OCI-LY1 (cell line): ENCODE measurements at regions not wholly inside any gene's neighbourhood (a gene's known extent, or its start where the extent isn't known, plus 50 kb on each side); places are given as distances from the start of the nearest gene placed in this dataset.

ENCODE experiments used
- H2AFZ ChIP-seq: fragments of 200-600 bp; sonication (generic), shearing (Covaris generic); 2 replicates; pipeline ENCODE4 v1.6.0; 2014; ENCODE audit warnings: antibody characterized with exemption, mild to moderate bottlenecking, low read length
- H3F3A ChIP-seq: fragments of 200-600 bp; sonication (generic), shearing (Covaris generic); 2 replicates; pipeline ENCODE4 v1.6.0; 2014; ENCODE audit warnings: mild to moderate bottlenecking, antibody characterized with exemption, low read length, moderate library complexity; ENCODE audit not compliant: insufficient read depth
- H3K27ac ChIP-seq: fragments of 200-600 bp; sonication (generic); 2 replicates; pipeline ENCODE4 v1.5.1; 2014; ENCODE audit warnings: low read length, mixed run types, mild to moderate bottlenecking, low read depth; ENCODE audit not compliant: poor library complexity, severe bottlenecking
- H3K27me3 ChIP-seq: fragments of 200-600 bp; sonication (generic); 2 replicates; pipeline ENCODE4 v1.6.0; 2014; ENCODE audit warnings: antibody characterized with exemption, mild to moderate bottlenecking, low read length, moderate library complexity; ENCODE audit not compliant: insufficient read depth
- H3K36me3 ChIP-seq: fragments of 200-600 bp; sonication (generic); 2 replicates; pipeline ENCODE4 v1.6.1; 2014; ENCODE audit warnings: mild to moderate bottlenecking, antibody characterized with exemption, low read length, moderate library complexity, mixed read lengths; ENCODE audit not compliant: insufficient read depth
- H3K4me1 ChIP-seq: fragments of 200-600 bp; sonication (generic); 2 replicates; pipeline ENCODE4 v1.5.1; 2014; ENCODE audit warnings: mild to moderate bottlenecking, low read length, moderate library complexity; ENCODE audit not compliant: insufficient read depth, severe bottlenecking
- H3K4me2 ChIP-seq: fragments of 200-600 bp; sonication (generic), shearing (Covaris generic); 2 replicates; pipeline ENCODE4 v1.6.1; 2014; ENCODE audit warnings: low read length
- H3K4me3 ChIP-seq: fragments of 200-600 bp; sonication (generic); 2 replicates; pipeline ENCODE4 v1.5.1; 2014; ENCODE audit warnings: low read length, low read depth, mild to moderate bottlenecking, mixed read lengths; ENCODE audit not compliant: poor library complexity, severe bottlenecking
- H3K79me2 ChIP-seq: fragments of 200-600 bp; shearing (Covaris generic); 2 replicates; pipeline ENCODE4 v1.6.1; 2016; ENCODE audit warnings: mixed run types, low read length, mixed read lengths; ENCODE audit not compliant: insufficient read depth
- H3K9ac ChIP-seq: fragments of 200-600 bp; sonication (generic), shearing (Covaris generic); 2 replicates; pipeline ENCODE4 v1.6.1; 2014; ENCODE audit warnings: mild to moderate bottlenecking, low read length, mixed read lengths
- H3K9me2 ChIP-seq: fragments of 200-600 bp; sonication (generic), shearing (Covaris generic); 2 replicates; pipeline ENCODE4 v1.6.1; 2014; ENCODE audit warnings: low read depth, mild to moderate bottlenecking, low read length, mixed read lengths
- H3K9me3 ChIP-seq: fragments of 200-600 bp; shearing (Covaris generic); 2 replicates; pipeline ENCODE4 v1.6.1; 2014; ENCODE audit warnings: low read length, mixed read lengths
- H4K20me1 ChIP-seq: fragments of 200-600 bp; sonication (generic), shearing (Covaris generic); 2 replicates; pipeline ENCODE4 v1.6.0; 2016; ENCODE audit warnings: mild to moderate bottlenecking, low read length; ENCODE audit not compliant: insufficient read depth
- CTCF ChIP-seq: fragments of 200-600 bp; sonication (generic), shearing (Covaris generic); IDR thresholded peaks from 2 replicates; pipeline ENCODE4 v1.5.1; 2017; ENCODE audit warnings: mild to moderate bottlenecking, antibody characterized with exemption, low read length, moderate library complexity, mixed read lengths
- EZH2 ChIP-seq: fragments of 200-600 bp; sonication (generic), shearing (Covaris generic); IDR thresholded peaks from 2 replicates; pipeline ENCODE4 v1.8.0; 2017; ENCODE audit warnings: borderline replicate concordance, mixed run types, mild to moderate bottlenecking, antibody characterized with exemption, low read length, moderate library complexity, mixed read lengths

- H3K27me3 ChIP-seq = no peaks in the 10 kb centered on the region; the same call in 1 of the 2 replicates
- no peaks in the 10 kb centered on the region for H3K36me3 ChIP-seq
- H3K4me1 ChIP-seq = no peaks in the 10 kb centered on the region
- no peak overlapping the region for H3K9ac ChIP-seq
- no peak overlapping the region for H3K27ac ChIP-seq
- no peaks in the 10 kb centered on the region for H4K20me1 ChIP-seq
- no peaks in the 10 kb centered on the region for H3K9me2 ChIP-seq
- H3K9me3 ChIP-seq = no peaks in the 10 kb centered on the region
- H3K4me2 ChIP-seq = no peak overlapping the region
- no peak overlapping the region for H3K4me3 ChIP-seq
- H2AFZ ChIP-seq = no peak overlapping the region
- no peaks in the 10 kb centered on the region for H3K79me2 ChIP-seq
- no peak for TF ChIP-seq CTCF
- no peak for TF ChIP-seq EZH2
- no peaks in the 10 kb centered on the region for H3F3A ChIP-seq
Measured at GRCh38 chr17:79220713-79221291, 146.2 kb downstream of the ENGASE start.

GRCh38 chr17:79220201-79220712 is 145.6 kb downstream of the ENGASE start:
- Histone ChIP-seq H3K4me2 (no peak overlapping the region), H3K4me3 (no peak overlapping the region), H3K27ac (no peak overlapping the region)

GRCh38 chr17:79219208-79219935 is 144.7 kb downstream of the ENGASE start:
- Histone ChIP-seq H3K4me2 (no peak overlapping the region), H3K4me1 (no peaks in the 10 kb centered on the region), H2AFZ (no peak overlapping the region), H3F3A (no peaks in the 10 kb centered on the region), H3K9me3 (no peaks in the 10 kb centered on the region), H3K79me2 (no peaks in the 10 kb centered on the region), H4K20me1 (no peaks in the 10 kb centered on the region), H3K27me3 (no peaks in the 10 kb centered on the region; the same call in 1 of the 2 replicates), H3K36me3 (no peaks in the 10 kb centered on the region), H3K27ac (no peak overlapping the region), H3K9me2 (no peaks in the 10 kb centered on the region), H3K4me3 (no peak overlapping the region), H3K9ac (no peak overlapping the region)
- TF ChIP-seq CTCF (no peak), EZH2 (no peak)

More at GRCh38 chr17:79220201-79220712, 145.6 kb downstream of the ENGASE start:
- Histone ChIP-seq H2AFZ (no peak overlapping the region), H4K20me1 (no peaks in the 10 kb centered on the region), H3K4me1 (no peaks in the 10 kb centered on the region), H3K9me2 (no peaks in the 10 kb centered on the region), H3K36me3 (no peaks in the 10 kb centered on the region), H3K79me2 (no peaks in the 10 kb centered on the region), H3F3A (no peaks in the 10 kb centered on the region), H3K9ac (no peak overlapping the region), H3K27me3 (no peaks in the 10 kb centered on the region; the same call in 1 of the 2 replicates), H3K9me3 (no peaks in the 10 kb centered on the region)
- TF ChIP-seq CTCF = no peak
- no peak for TF ChIP-seq EZH2
